K562 (cell line): ENCODE measurements at regions not wholly inside any gene's neighbourhood (a gene's known extent, or its start where the extent isn't known, plus 50 kb on each side); places are given as distances from the start of the nearest gene placed in this dataset.

Experiments used
- ATAC-seq: fragments of 200-7000 bp; cut with Tn5 transposase; 3 replicates; pipeline ENCODE4 v1.9.1; 2020; ENCODE audit warnings: moderate library complexity
- BruUV-seq: library from RNA; stranded (reverse); fragments of 400-500 nt; replicated peaks from 2 replicates; lab custom pipeline; 2021; lab: Mats Ljungman, UMichigan
- CTCF ChIA-PET: fragments of 300-600 bp; formaldehyde crosslinking; extraction: SDS; loops from one replicate; lab custom pipeline; 2021; ENCODE audit warnings: low intra/inter-chr PET ratio; lab: Yijun Ruan, JAX
- POLR2A ChIA-PET: fragments of 300-600, 350-650 bp; sonication (Branson Sonifier 250); formaldehyde crosslinking; extraction: SDS; loops from one replicate; lab custom pipeline; 2021; ENCODE audit warnings: antibody characterized with exemption, inconsistent platforms; lab: Yijun Ruan, JAX
- DNase-seq, 4 experiments: peaks; one replicate each; pipeline versions ENCODE4 v3.0.0 to v3.0.0-alpha.2; 2011 to 2018; ENCODE audit warnings: low spot score in 3 of 4, mixed read lengths in 3 of 4; ENCODE audit errors: extremely low read depth in 1 of 4
- FAIRE-seq: peaks from 2 replicates; lab custom pipeline; 2011; peaks lifted over from hg19 to GRCh38; lab: Jason Lieb, UNC
- H2AFZ ChIP-seq: 2 replicates; pipeline ENCODE4 v1.6.0; 2011; ENCODE audit warnings: low read depth, low read length, control low read depth, inconsistent platforms
- H3K27ac ChIP-seq: fragments of 200-600 bp; 3 replicates; pipeline ENCODE4 v1.8.0; 2011; ENCODE audit warnings: low read depth, mild to moderate bottlenecking, control low read depth, inconsistent platforms, low read length, moderate library complexity, mixed read lengths; ENCODE audit errors: extremely low read depth
- H3K27me3 ChIP-seq, 2 experiments: fragments of 300-600 bp in 1 of 2; 2 replicates in 1 of 2; 3 replicates in 1 of 2; pipeline versions ENCODE4 v1.6.0 to v1.8.0; 2011; ENCODE audit warnings: inconsistent platforms in 2 of 2, low read length in 2 of 2, mild to moderate bottlenecking in 1 of 2, mixed read lengths in 1 of 2, moderate library complexity in 1 of 2; ENCODE audit not compliant: control insufficient read depth in 2 of 2, insufficient read depth in 2 of 2
- H3K36me3 ChIP-seq: fragments of 300-600 bp; 3 replicates; pipeline ENCODE4 v1.8.0; 2011; ENCODE audit warnings: mild to moderate bottlenecking, low read length, inconsistent platforms; ENCODE audit not compliant: control insufficient read depth, insufficient read depth
- H3K4me1 ChIP-seq, 2 experiments: fragments of 200-600 bp in 1 of 2; replicated peaks in 1 of 2; 2 replicates in 1 of 2; 3 replicates in 1 of 2; pipeline versions ENCODE4 v1.5.1 to v1.8.0; 2011; ENCODE audit warnings: inconsistent platforms in 2 of 2, low read length in 2 of 2, mild to moderate bottlenecking in 1 of 2, mixed read lengths in 1 of 2, moderate library complexity in 1 of 2; ENCODE audit not compliant: control insufficient read depth in 2 of 2, insufficient read depth in 2 of 2
- H3K4me2 ChIP-seq: 2 replicates; pipeline ENCODE4 v1.6.1; 2011; ENCODE audit warnings: low read length, control low read depth, inconsistent platforms, mixed read lengths; ENCODE audit not compliant: insufficient read depth
- H3K4me3 ChIP-seq: fragments of 200-600 bp; sonication (generic), shearing (Covaris generic); 2 replicates; pipeline ENCODE4 v1.5.1; 2016; ENCODE audit warnings: control low read depth, inconsistent platforms
- H3K79me2 ChIP-seq: fragments of 200-600 bp; 3 replicates; pipeline ENCODE4 v1.8.0; 2011; ENCODE audit warnings: low read length, inconsistent platforms; ENCODE audit not compliant: control insufficient read depth, insufficient read depth
- H3K9ac ChIP-seq, 2 experiments: 2 replicates each; pipeline versions ENCODE4 v1.6.0 to v1.6.1; 2011; ENCODE audit warnings: low read depth in 2 of 2, low read length in 2 of 2, control low read depth in 1 of 2, inconsistent platforms in 1 of 2, mild to moderate bottlenecking in 1 of 2, mixed read lengths in 1 of 2; ENCODE audit not compliant: insufficient read depth in 1 of 2
- H3K9me1 ChIP-seq: one replicate; pipeline ENCODE4 v1.6.0; 2011; ENCODE audit warnings: inconsistent platforms, mild to moderate bottlenecking, low read length, moderate library complexity; ENCODE audit not compliant: control insufficient read depth, insufficient read depth
- H3K9me3 ChIP-seq: replicated peaks from 2 replicates; pipeline ENCODE4 v1.5.1; 2011; ENCODE audit warnings: low read depth, low read length, inconsistent platforms; ENCODE audit not compliant: control insufficient read depth, insufficient read depth
- H4K20me1 ChIP-seq: replicated peaks from 2 replicates; pipeline ENCODE4 v1.6.1; 2011; ENCODE audit warnings: low read length, inconsistent platforms, mixed read lengths; ENCODE audit not compliant: control insufficient read depth, insufficient read depth
- ATF3 ChIP-seq, 2 experiments: fragments of 450-650 bp in 1 of 2; sonication (generic) in 1 of 2; formaldehyde crosslinking in 1 of 2; IDR thresholded peaks in 1 of 2; conservative IDR thresholded peaks in 1 of 2; 2 replicates each; pipeline versions ENCODE4 v1.6.1 to v1.8.1; 2016 to 2023; ENCODE audit warnings: mild to moderate bottlenecking in 2 of 2, moderate library complexity in 2 of 2, inconsistent platforms in 1 of 2, missing genetic modification reagents in 1 of 2
- CREM ChIP-seq: IDR thresholded peaks from 2 replicates; pipeline ENCODE4 v1.6.1; 2014; ENCODE audit warnings: antibody characterized with exemption, low read depth
- FOXP4 ChIP-seq: sonication (generic); formaldehyde crosslinking; IDR thresholded peaks from 2 replicates; pipeline ENCODE4 v1.8.0; 2022; ENCODE audit warnings: mild to moderate bottlenecking, missing genetic modification reagents, borderline replicate concordance
- GATA2 ChIP-seq: sonication (generic); formaldehyde crosslinking; IDR thresholded peaks from 2 replicates; pipeline ENCODE4 v1.4.0; 2020; ENCODE audit warnings: mild to moderate bottlenecking, missing genetic modification reagents
- KDM2B ChIP-seq: fragments of 250-450 bp; sonication (Bioruptor Pico); IDR thresholded peaks from 2 replicates; pipeline ENCODE4 v1.8.0; 2021; ENCODE audit warnings: mild to moderate bottlenecking, moderate library complexity
- PCBP2 ChIP-seq: fragments of 200-400 bp; formaldehyde crosslinking; IDR thresholded peaks from 2 replicates; pipeline ENCODE4 v1.6.1; 2018; ENCODE audit warnings: low read length, low read depth, mild to moderate bottlenecking, moderate library complexity; ENCODE audit not compliant: poor library complexity, severe bottlenecking
- RBFOX2 ChIP-seq: fragments of 200-400 bp; formaldehyde crosslinking; IDR thresholded peaks from 2 replicates; pipeline ENCODE4 v1.6.1; 2017; ENCODE audit warnings: low read depth, mild to moderate bottlenecking, low read length, moderate library complexity
- RBM14 ChIP-seq: fragments of 200-400 bp; formaldehyde crosslinking; IDR thresholded peaks from 2 replicates; pipeline ENCODE4 v1.6.1; 2018; ENCODE audit warnings: low read depth, mild to moderate bottlenecking, low read length, moderate library complexity, borderline replicate concordance; ENCODE audit not compliant: insufficient read depth
- TAF7 ChIP-seq: fragments of 450-650 bp; IDR thresholded peaks from 2 replicates; pipeline ENCODE4 v1.6.1; 2016; ENCODE audit warnings: missing genetic modification characterization, missing compliant biosample characterization
- U2AF1 ChIP-seq: fragments of 200-400 bp; formaldehyde crosslinking; optimal IDR thresholded peaks from 2 replicates; pipeline ENCODE3; 2017; ENCODE audit warnings: mild to moderate bottlenecking, low read depth, low read length, moderate library complexity
- ZBTB34 ChIP-seq: fragments of 250-450 bp; sonication (Bioruptor Pico); IDR thresholded peaks from 2 replicates; pipeline ENCODE4 v1.8.0; 2021; ENCODE audit warnings: mild to moderate bottlenecking, moderate library complexity
- ZNF507 ChIP-seq: conservative IDR thresholded peaks from 2 replicates; pipeline ENCODE4 v1.6.1; 2017; ENCODE audit warnings: missing genetic modification characterization, missing compliant biosample characterization
- ZNF561 ChIP-seq: fragments of 450-650 bp; formaldehyde crosslinking; conservative IDR thresholded peaks from 2 replicates; pipeline ENCODE4 v1.4.0; 2020; ENCODE audit warnings: mild to moderate bottlenecking, moderate library complexity
- ZNF57 ChIP-seq: fragments of 450-650 bp; formaldehyde crosslinking; IDR thresholded peaks from 2 replicates; pipeline ENCODE4 v1.4.0; 2020; ENCODE audit warnings: mild to moderate bottlenecking, moderate library complexity
- WGBS: fragments of 100-300 bp; shearing (Covaris generic); methylation state at CpG from one replicate; pipeline ENCODE4 v1.1.6; 2016; ENCODE audit warnings: low coverage, mixed read lengths; ENCODE audit not compliant: insufficient coverage; ENCODE audit errors: missing lambda C conversion rate; 5-methylcytosine and 5-hydroxymethylcytosine counted together
- in situ Hi-C: fragments of 300-500 bp; cut with MboI; formaldehyde crosslinking; loops from 4 replicates; pipeline ENCODE4 v1.15.0; 2018; ENCODE audit warnings: inconsistent platforms, mixed read lengths
- intact Hi-C: fragments of 100-400 bp; cut with micrococcal nuclease; formaldehyde crosslinking; loops from 2 replicates; pipeline ENCODE4 v1.14.2; 2022

GRCh38 chr14:55976219-55976618 lies 142.0 kb upstream of the PELI2 start:
- no peaks in the 10 kb centered on the region for H3K4me1 ChIP-seq
- H3K9me1 ChIP-seq = no peaks in the 10 kb centered on the region
- H3K36me3 ChIP-seq = no peaks in the 10 kb centered on the region
- no peak overlapping the region for H3K4me2 ChIP-seq
- no peak for DNase-seq
- no peak overlapping the region for H3K9ac ChIP-seq
- no TSS peak for BruUV-seq
- no peaks in the 10 kb centered on the region for H3K79me2 ChIP-seq
- CTCF ChIA-PET = no interaction called here
- H3K27me3 ChIP-seq = no peaks in the 10 kb centered on the region
- H3K4me3 ChIP-seq = no peak overlapping the region
- no peaks in the 10 kb centered on the region for H3K9me3 ChIP-seq
- H2AFZ ChIP-seq = no peak overlapping the region
- no peak overlapping the region for H3K27ac ChIP-seq
- TF ChIP-seq PCBP2 (no peak), FOXP4 (CRISPR knock-in tag) (no peak), ZNF561 (CRISPR knock-in tag) (no peak), GATA2 (CRISPR knock-in tag) (no peak), ZBTB34 (CRISPR knock-in tag) (no peak), ATF3 (IDR thresholded peaks at IDR 0.05) (no peak), ATF3 (CRISPR knock-in tag; conservative IDR thresholded peaks at IDR 0.05) (no peak), ZNF507 (tag) (no peak), CREM (no peak), ZNF57 (CRISPR knock-in tag) (no peak), TAF7 (tag) (no peak), RBM14 (no peak), U2AF1 (no peak), KDM2B (CRISPR knock-in tag) (no peak), RBFOX2 (no peak)
- POLR2A ChIA-PET = no interaction called here
- no peaks in the 10 kb centered on the region for H4K20me1 ChIP-seq
- ATAC-seq = no peak
- no peak for FAIRE-seq
- in situ Hi-C loops (no loop called here), intact Hi-C loops (no loop called here)
- 0% methylated on average over 5 of the region's 5 CpGs for WGBS
